Naive thymus-derived CD4-positive, alpha-beta T cell (primary cell): ENCODE measurements at regions not wholly inside any gene's neighbourhood (a gene's known extent, or its start where the extent isn't known, plus 50 kb on each side); places are given as distances from the start of the nearest gene placed in this dataset.

Experiments used
- ATAC-seq: fragments of 150-1000 bp; cut with Tn5 transposase; 2 replicates; pipeline ENCODE4 v1.10.0; 2021; ENCODE audit warnings: mild to moderate bottlenecking, moderate library complexity
- CTCF ChIA-PET: fragments of 350-600 bp; sonication (Branson Sonifier 250); formaldehyde crosslinking; loops from one replicate; lab custom pipeline; 2021; ENCODE audit warnings: antibody characterized with exemption; lab: Charles Lee
- POLR2A ChIA-PET: fragments of 350-600 bp; sonication (Branson Sonifier 250); formaldehyde crosslinking; loops from one replicate; lab custom pipeline; 2021; ENCODE audit warnings: antibody characterized with exemption, inconsistent platforms; lab: Charles Lee
- DNase-seq, 9 donors: peaks; one replicate each; pipeline versions ENCODE4 v3.0.0 to v3.0.0-alpha.2; 2020 to 2022; ENCODE audit warnings: mixed read lengths in 1 of 9
- H3K27ac ChIP-seq: one replicate; pipeline ENCODE4 v1.7.0; 2013; ENCODE audit warnings: mild to moderate bottlenecking, low read depth, low read length, moderate library complexity
- H3K27me3 ChIP-seq, 2 donors: one replicate each; pipeline ENCODE4 v1.7.0; 2013; ENCODE audit warnings: low read length in 2 of 2, mild to moderate bottlenecking in 2 of 2, moderate library complexity in 2 of 2; ENCODE audit not compliant: control insufficient read depth in 2 of 2, insufficient read depth in 2 of 2
- H3K36me3 ChIP-seq, 3 experiments: 1 replicate in 2 of 3; 2 replicates in 1 of 3; pipeline ENCODE4 v1.7.0; 2013; ENCODE audit warnings: low read length in 3 of 3, mild to moderate bottlenecking in 3 of 3, moderate library complexity in 1 of 3; ENCODE audit not compliant: insufficient read depth in 3 of 3, control insufficient read depth in 2 of 3
- H3K4me1 ChIP-seq, 2 donors: one replicate each; pipeline ENCODE4 v1.7.0; 2013; ENCODE audit warnings: low read length in 2 of 2, mild to moderate bottlenecking in 2 of 2, moderate library complexity in 1 of 2; ENCODE audit not compliant: control insufficient read depth in 2 of 2, insufficient read depth in 2 of 2
- H3K4me3 ChIP-seq: 2 replicates; pipeline ENCODE4 v1.7.0; 2013; ENCODE audit warnings: mild to moderate bottlenecking, low read length
- H3K9me3 ChIP-seq, 3 experiments: 1 replicate in 2 of 3; 2 replicates in 1 of 3; pipeline ENCODE4 v1.7.0; 2013; ENCODE audit warnings: low read length in 3 of 3; ENCODE audit not compliant: control insufficient read depth in 2 of 3
- H3K27ac Mint-ChIP-seq, 9 donors: one replicate each; pipeline ENCODE4 v1.8.0; 2020 to 2022; ENCODE audit warnings: mixed read lengths in 9 of 9, mild to moderate bottlenecking in 8 of 9, moderate library complexity in 5 of 9, inconsistent platforms in 2 of 9
- H3K27me3 Mint-ChIP-seq, 5 donors: one replicate each; pipeline ENCODE4 v1.8.0; 2021 to 2022; ENCODE audit warnings: mixed read lengths in 5 of 5, mild to moderate bottlenecking in 1 of 5
- H3K36me3 Mint-ChIP-seq, 5 donors: one replicate each; pipeline ENCODE4 v1.8.0; 2020 to 2022; ENCODE audit warnings: mixed read lengths in 5 of 5, mild to moderate bottlenecking in 3 of 5, inconsistent platforms in 1 of 5
- H3K4me1 Mint-ChIP-seq, 7 donors: one replicate each; pipeline ENCODE4 v1.8.0; 2020 to 2022; ENCODE audit warnings: mixed read lengths in 7 of 7, mild to moderate bottlenecking in 3 of 7, inconsistent platforms in 1 of 7
- H3K4me3 Mint-ChIP-seq, 10 donors: one replicate each; pipeline ENCODE4 v1.8.0; 2020 to 2022; ENCODE audit warnings: mild to moderate bottlenecking in 10 of 10, mixed read lengths in 10 of 10, moderate library complexity in 6 of 10, inconsistent platforms in 2 of 10
- H3K9me3 Mint-ChIP-seq, 11 donors: one replicate each; pipeline ENCODE4 v1.8.0; 2020 to 2022; ENCODE audit warnings: mixed read lengths in 11 of 11, mild to moderate bottlenecking in 4 of 11, inconsistent platforms in 1 of 11, moderate library complexity in 1 of 11
- intact Hi-C, 2 donors: fragments of 100-400 bp; cut with micrococcal nuclease; formaldehyde crosslinking; loops; one replicate each; pipeline ENCODE4 v1.15.1; 2023

GRCh38 chr11:17148536-17148935 lies 59.2 kb downstream of the PIK3C2A start:
- H3K27ac ChIP-seq: no peak overlapping the region

GRCh38 chr11:17145972-17146371 lies 61.8 kb downstream of the PIK3C2A start:
- no peaks in the 10 kb centered on the region for H3K9me3 ChIP-seq
- POLR2A ChIA-PET: no interaction called here
- DNase-seq (no peak), ATAC-seq (no peak)
- H3K4me1 Mint-ChIP-seq: peaks cover 0 to 7% (median 3%) of the 10 kb centered on the region in 7 donors
- H3K36me3 ChIP-seq: peaks cover 0 to 25% (median 3%) of the 10 kb centered on the region in 3 experiments
- no peak overlapping the region for H3K4me3 ChIP-seq
- no peaks in the 10 kb centered on the region for H3K4me1 ChIP-seq
- H3K9me3 Mint-ChIP-seq: no peaks in the 10 kb centered on the region
- H3K27ac Mint-ChIP-seq: no peak overlapping the region
- CTCF ChIA-PET: no interaction called here
- no peak overlapping the region for H3K4me3 Mint-ChIP-seq
- intact Hi-C loops: no loop called here
- H3K27me3 ChIP-seq: no peaks in the 10 kb centered on the region
- no peaks in the 10 kb centered on the region for H3K27me3 Mint-ChIP-seq
- no peak overlapping the region for H3K27ac ChIP-seq
- H3K36me3 Mint-ChIP-seq: peaks cover 8 to 58% (median 34%) of the 10 kb centered on the region in 5 donors

More at GRCh38 chr11:17148536-17148935, 59.2 kb downstream of the PIK3C2A start:
- H3K9me3 ChIP-seq: no peaks in the 10 kb centered on the region
- Mint-ChIP-seq H3K36me3 (peaks cover 8 to 37% (median 22%) of the 10 kb centered on the region in 5 donors), H3K4me3 (no peak overlapping the region), H3K27ac (no peak overlapping the region), H3K9me3 (no peaks in the 10 kb centered on the region), H3K27me3 (no peaks in the 10 kb centered on the region), H3K4me1 (peaks cover 0 to 7% (median under 1%) of the 10 kb centered on the region in 7 donors)
- ChIA-PET POLR2A (no interaction called here), CTCF (no interaction called here)
- H3K4me1 ChIP-seq: no peaks in the 10 kb centered on the region
- no peak for ATAC-seq
- no peak for DNase-seq
- H3K4me3 ChIP-seq: no peak overlapping the region
- intact Hi-C loops: no loop called here
- H3K27me3 ChIP-seq: no peaks in the 10 kb centered on the region
- peaks cover 0 to 18% (median 2%) of the 10 kb centered on the region in 3 experiments for H3K36me3 ChIP-seq

- ATAC-seq (no peak), DNase-seq (no peak)
- Mint-ChIP-seq H3K4me3 (no peak overlapping the region), H3K9me3 (no peaks in the 10 kb centered on the region), H3K27ac (peak overlapping the region in 1 of 9 donors; percentile 10), H3K27me3 (no peaks in the 10 kb centered on the region), H3K4me1 (peaks cover 0 to 6% (median 0%) of the 10 kb centered on the region in 7 donors), H3K36me3 (peaks cover 12 to 65% (median 35%) of the 10 kb centered on the region in 5 donors)
- no peaks in the 10 kb centered on the region for H3K9me3 ChIP-seq
- intact Hi-C loops: no loop called here
- H3K4me3 ChIP-seq: no peak overlapping the region
- peaks cover 0 to 23% (median 3%) of the 10 kb centered on the region in 3 experiments for H3K36me3 ChIP-seq
- no peaks in the 10 kb centered on the region for H3K27me3 ChIP-seq
- H3K4me1 ChIP-seq: no peaks in the 10 kb centered on the region
- ChIA-PET CTCF (no interaction called here), POLR2A (no interaction called here)
- no peak overlapping the region for H3K27ac ChIP-seq
These were observed 65.0 kb upstream of the RPS13 start for GRCh38 chr11:17142450-17142849.

- H3K4me1 Mint-ChIP-seq: peaks cover 0 to 6% (median 0%) of the 10 kb centered on the region in 7 donors
- H3K36me3 Mint-ChIP-seq: peaks cover 12 to 60% (median 37%) of the 10 kb centered on the region in 5 donors
- no peak overlapping the region for H3K27ac ChIP-seq
- DNase-seq (no peak), ATAC-seq (no peak)
- ChIA-PET POLR2A (no interaction called here), CTCF (no interaction called here)
- no peak overlapping the region for H3K4me3 Mint-ChIP-seq
- H3K36me3 ChIP-seq: peaks cover 0 to 21% (median 3%) of the 10 kb centered on the region in 3 experiments
- no peaks in the 10 kb centered on the region for H3K9me3 ChIP-seq
- H3K4me1 ChIP-seq: no peaks in the 10 kb centered on the region
- H3K27ac Mint-ChIP-seq: no peak overlapping the region
- no peak overlapping the region for H3K4me3 ChIP-seq
- intact Hi-C loops: no loop called here
- no peaks in the 10 kb centered on the region for H3K27me3 ChIP-seq
- H3K9me3 Mint-ChIP-seq: no peaks in the 10 kb centered on the region
- H3K27me3 Mint-ChIP-seq: no peaks in the 10 kb centered on the region
These were observed 63.7 kb upstream of the RPS13 start for GRCh38 chr11:17141156-17141555.

- Mint-ChIP-seq H3K27me3 (no peaks in the 10 kb centered on the region), H3K36me3 (peaks cover 8 to 68% (median 29%) of the 10 kb centered on the region in 5 donors), H3K9me3 (no peaks in the 10 kb centered on the region), H3K27ac (no peak overlapping the region), H3K4me3 (no peak overlapping the region), H3K4me1 (peaks cover 0 to 6% (median 0%) of the 10 kb centered on the region in 7 donors)
- no peaks in the 10 kb centered on the region for H3K4me1 ChIP-seq
- no peak overlapping the region for H3K4me3 ChIP-seq
- intact Hi-C loops: no loop called here
- no peak for ATAC-seq
- no peaks in the 10 kb centered on the region for H3K27me3 ChIP-seq
- no peak for DNase-seq
- POLR2A ChIA-PET: no interaction called here
- H3K27ac ChIP-seq: no peak overlapping the region
- no peaks in the 10 kb centered on the region for H3K9me3 ChIP-seq
- CTCF ChIA-PET: interaction anchor here (1.0 kb wide), 1 partner anchor 170 kb away, joined by 3 read pairs; no protein-coding TSS in a partner anchor
- peaks cover 0 to 28% (median 3%) of the 10 kb centered on the region in 3 experiments for H3K36me3 ChIP-seq
These were observed 61.1 kb upstream of the RPS13 start for GRCh38 chr11:17138562-17138961.

GRCh38 chr11:17135916-17136683 lies 58.6 kb upstream of the RPS13 start:
- Histone ChIP-seq H3K9me3 (no peaks in the 10 kb centered on the region), H3K36me3 (peaks cover 0 to 18% (median 0%) of the 10 kb centered on the region in 3 experiments), H3K4me1 (no peaks in the 10 kb centered on the region), H3K27ac (no peak overlapping the region), H3K27me3 (no peaks in the 10 kb centered on the region), H3K4me3 (no peak overlapping the region)
- H3K36me3 Mint-ChIP-seq: peaks cover 8 to 58% (median 25%) of the 10 kb centered on the region in 5 donors
- H3K9me3 Mint-ChIP-seq: no peaks in the 10 kb centered on the region
- no peak overlapping the region for H3K4me3 Mint-ChIP-seq
- ChIA-PET CTCF (no interaction called here), POLR2A (no interaction called here)
- DNase-seq: no peak
- H3K4me1 Mint-ChIP-seq: peaks cover 0 to 1% (median 0%) of the 10 kb centered on the region in 7 donors
- H3K27me3 Mint-ChIP-seq: no peaks in the 10 kb centered on the region
- intact Hi-C loops: no loop called here
- ATAC-seq: no peak
- H3K27ac Mint-ChIP-seq: peak overlapping the region in 1 of 9 donors; percentile 41
